ENCODE measurements at regions not wholly inside any gene's neighbourhood (a gene's known extent, or its start where the extent isn't known, plus 50 kb on each side); places are given as distances from the start of the nearest gene placed in this dataset.

- Histone ChIP-seq H3K4me3 (ENCODE audit: low read depth, low read length) (no peak overlapping the region), H3K36me3 (ENCODE audit: control insufficient read depth, insufficient read depth, low read length) (no peaks in the 10 kb centered on the region), H3K27me3 (ENCODE audit: control insufficient read depth, insufficient read depth, low read length) (no peaks in the 10 kb centered on the region)
- CTCF ChIA-PET, result no interaction called here
- POLR2A ChIA-PET, result no interaction called here
- TF ChIP-seq CTCF (IDR thresholded peaks at IDR 0.05; ENCODE audit: insufficient read depth, low read depth, low read length), result no peak
- no peak for DNase-seq (ENCODE audit: low read depth)
Measured at GRCh38 chr18:78906066-78906465, 73.6 kb upstream of the SALL3 start.

- ChIA-PET POLR2A (no interaction called here), CTCF (no interaction called here)
- Histone ChIP-seq H3K36me3 (ENCODE audit: control insufficient read depth, insufficient read depth, low read length) (no peaks in the 10 kb centered on the region), H3K4me3 (ENCODE audit: low read depth, low read length) (no peak overlapping the region), H3K27me3 (ENCODE audit: control insufficient read depth, insufficient read depth, low read length) (no peaks in the 10 kb centered on the region)
- TF ChIP-seq CTCF (IDR thresholded peaks at IDR 0.05; ENCODE audit: insufficient read depth, low read depth, low read length), result no peak
- no peak for DNase-seq (ENCODE audit: low read depth)
Measured at GRCh38 chr18:78908462-78909260, 71.0 kb upstream of the SALL3 start.

GRCh38 chr18:78911751-78912283 lies 67.8 kb upstream of the SALL3 start:
- no peak for TF ChIP-seq CTCF (IDR thresholded peaks at IDR 0.05; ENCODE audit: insufficient read depth, low read depth, low read length)
- ChIA-PET CTCF (interaction anchor here (0.6 kb wide), 1 partner anchor 150 kb away, joined by 3 read pairs; no protein-coding TSS in a partner anchor), POLR2A (no interaction called here)
- no peak overlapping the region for H3K4me3 ChIP-seq (ENCODE audit: low read depth, low read length)
- no peak for DNase-seq (ENCODE audit: low read depth)
- H3K27me3 ChIP-seq (ENCODE audit: control insufficient read depth, insufficient read depth, low read length), result no peaks in the 10 kb centered on the region
- no peaks in the 10 kb centered on the region for H3K36me3 ChIP-seq (ENCODE audit: control insufficient read depth, insufficient read depth, low read length)

GRCh38 chr18:78912336-78912735 lies 67.3 kb upstream of the SALL3 start:
- H3K4me3 ChIP-seq (ENCODE audit: low read depth, low read length), result no peak overlapping the region
- no peaks in the 10 kb centered on the region for H3K27me3 ChIP-seq (ENCODE audit: control insufficient read depth, insufficient read depth, low read length)
- no peak for TF ChIP-seq CTCF (IDR thresholded peaks at IDR 0.05; ENCODE audit: insufficient read depth, low read depth, low read length)
- ChIA-PET POLR2A (no interaction called here), CTCF (no interaction called here)
- no peak for DNase-seq (ENCODE audit: low read depth)
- no peaks in the 10 kb centered on the region for H3K36me3 ChIP-seq (ENCODE audit: control insufficient read depth, insufficient read depth, low read length)

- no peak overlapping the region for H3K4me3 ChIP-seq (ENCODE audit: low read depth, low read length)
Measured at GRCh38 chr18:78912844-78913243, 66.8 kb upstream of the SALL3 start.

More at GRCh38 chr18:78912844-78913243, 66.8 kb upstream of the SALL3 start:
- Histone ChIP-seq H3K27me3 (ENCODE audit: control insufficient read depth, insufficient read depth, low read length) (no peaks in the 10 kb centered on the region), H3K36me3 (ENCODE audit: control insufficient read depth, insufficient read depth, low read length) (no peaks in the 10 kb centered on the region)
- ChIA-PET CTCF (no interaction called here), POLR2A (no interaction called here)
- TF ChIP-seq CTCF (IDR thresholded peaks at IDR 0.05; ENCODE audit: insufficient read depth, low read depth, low read length), result no peak
- DNase-seq (ENCODE audit: low read depth), result no peak
